Transverse colon (tissue), 4 donors: ENCODE measurements at regions not wholly inside any gene's neighbourhood (a gene's known extent, or its start where the extent isn't known, plus 50 kb on each side); places are given as distances from the start of the nearest gene placed in this dataset.

Experiments
- DNase-seq: peaks from one replicate; pipeline ENCODE4 v3.0.0-alpha.2; 2019
- H3K27ac ChIP-seq, 4 donors: fragments of 200-600 bp; sonication (generic); 2 replicates each; pipeline ENCODE4 v1.5.1; 2016 to 2018; ENCODE audit warnings: inconsistent platforms in 4 of 4
- H3K27me3 ChIP-seq: fragments of 200-600 bp; sonication (generic); 2 replicates; pipeline ENCODE4 v1.5.1; 2017; ENCODE audit warnings: inconsistent platforms
- H3K36me3 ChIP-seq, 4 donors: fragments of 200-600 bp; sonication (generic); 2 replicates each; pipeline ENCODE4 v1.5.1; 2017 to 2019; ENCODE audit warnings: inconsistent platforms in 4 of 4
- H3K4me1 ChIP-seq, 4 donors: fragments of 200-600 bp; sonication (generic); 2 replicates each; pipeline ENCODE4 v1.5.1; 2017 to 2020; ENCODE audit warnings: inconsistent platforms in 4 of 4
- H3K4me3 ChIP-seq, 4 donors: fragments of 200-600 bp; sonication (generic); 1 replicate in 1 of 4; 2 replicates in 3 of 4; pipeline versions ENCODE4 v1.5.1 to v1.6.1; 2017 to 2019; ENCODE audit warnings: inconsistent platforms in 4 of 4
- H3K9me3 ChIP-seq, 2 donors: fragments of 200-600 bp; sonication (generic); 2 replicates each; pipeline ENCODE4 v1.5.1; 2017 to 2019; ENCODE audit warnings: inconsistent platforms in 2 of 2
- EP300 ChIP-seq: sonication (generic); formaldehyde crosslinking; IDR thresholded peaks from one replicate; pipeline ENCODE4 v1.6.1; 2017; ENCODE audit warnings: antibody characterized with exemption, low read depth
- POLR2A ChIP-seq: fragments of 450-650 bp; IDR thresholded peaks from one replicate; pipeline ENCODE4 v1.6.1; 2016; ENCODE audit warnings: antibody characterized with exemption, mild to moderate bottlenecking, moderate library complexity
- POLR2AphosphoS5 ChIP-seq, 3 donors: sonication (generic); formaldehyde crosslinking; IDR thresholded peaks; one replicate each; pipeline ENCODE4 v1.6.1; 2016; ENCODE audit warnings: antibody characterized with exemption in 3 of 3
- WGBS, 2 donors: methylation state at CpG; one replicate each; pipeline ENCODE4 v1.1.5; 2018; ENCODE audit warnings: low coverage in 1 of 2; 5-methylcytosine and 5-hydroxymethylcytosine counted together
- in situ Hi-C, 4 donors: fragments of 200-750 bp; cut with MboI; loops; one replicate each; pipeline versions ENCODE4 v1.15.0 to v1.15.1; 2017; ENCODE audit warnings: low sequenced_read_pairs in 3 of 4, low pct_ligation_motif_present in 1 of 4, low pct_unique_long_range_greater_than_20kb in 1 of 4
- intact Hi-C: fragments of 100-400 bp; cut with DNase I; formaldehyde crosslinking; loops from one replicate; pipeline ENCODE4 v1.15.1; 2023; ENCODE audit warnings: low total_unique reads
- TF ChIP-seq, protein P1 (sequence below), 5 experiments: fragments of 200-600 bp in 3 of 5; fragments of 450-650 bp in 2 of 5; sonication (generic) in 3 of 5; IDR thresholded peaks; 1 replicate in 2 of 5; 2 replicates in 3 of 5; pipeline ENCODE4 v1.5.1; 2016 to 2017; ENCODE audit warnings: antibody characterized with exemption in 5 of 5, inconsistent platforms in 3 of 5, mild to moderate bottlenecking in 2 of 5, moderate library complexity in 1 of 5

- Histone ChIP-seq H3K9me3 (no peaks in the 10 kb centered on the region), H3K27ac (no peak overlapping the region), H3K4me3 (no peak overlapping the region), H3K36me3 (no peaks in the 10 kb centered on the region), H3K4me1 (no peaks in the 10 kb centered on the region), H3K27me3 (no peaks in the 10 kb centered on the region)
- WGBS, 2 donors, result 66% methylated on average over 7 of the region's 7 CpGs; no CpG with 5 or more reads in 1 of the 2 donors
- TF ChIP-seq, protein P1, sequence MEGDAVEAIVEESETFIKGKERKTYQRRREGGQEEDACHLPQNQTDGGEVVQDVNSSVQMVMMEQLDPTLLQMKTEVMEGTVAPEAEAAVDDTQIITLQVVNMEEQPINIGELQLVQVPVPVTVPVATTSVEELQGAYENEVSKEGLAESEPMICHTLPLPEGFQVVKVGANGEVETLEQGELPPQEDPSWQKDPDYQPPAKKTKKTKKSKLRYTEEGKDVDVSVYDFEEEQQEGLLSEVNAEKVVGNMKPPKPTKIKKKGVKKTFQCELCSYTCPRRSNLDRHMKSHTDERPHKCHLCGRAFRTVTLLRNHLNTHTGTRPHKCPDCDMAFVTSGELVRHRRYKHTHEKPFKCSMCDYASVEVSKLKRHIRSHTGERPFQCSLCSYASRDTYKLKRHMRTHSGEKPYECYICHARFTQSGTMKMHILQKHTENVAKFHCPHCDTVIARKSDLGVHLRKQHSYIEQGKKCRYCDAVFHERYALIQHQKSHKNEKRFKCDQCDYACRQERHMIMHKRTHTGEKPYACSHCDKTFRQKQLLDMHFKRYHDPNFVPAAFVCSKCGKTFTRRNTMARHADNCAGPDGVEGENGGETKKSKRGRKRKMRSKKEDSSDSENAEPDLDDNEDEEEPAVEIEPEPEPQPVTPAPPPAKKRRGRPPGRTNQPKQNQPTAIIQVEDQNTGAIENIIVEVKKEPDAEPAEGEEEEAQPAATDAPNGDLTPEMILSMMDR (IDR thresholded peaks at IDR 0.05), result no peak
- TF ChIP-seq POLR2A, result no peak
- no peak for TF ChIP-seq EP300
- no peak for TF ChIP-seq POLR2AphosphoS5 (IDR thresholded peaks at IDR 0.05)
- intact Hi-C loops, result no loop called here
- in situ Hi-C loops, result no loop called here
- no peak for DNase-seq
Measured at GRCh38 chr2:122236152-122236874, 480.9 kb downstream of the TSN start.

DNA sequence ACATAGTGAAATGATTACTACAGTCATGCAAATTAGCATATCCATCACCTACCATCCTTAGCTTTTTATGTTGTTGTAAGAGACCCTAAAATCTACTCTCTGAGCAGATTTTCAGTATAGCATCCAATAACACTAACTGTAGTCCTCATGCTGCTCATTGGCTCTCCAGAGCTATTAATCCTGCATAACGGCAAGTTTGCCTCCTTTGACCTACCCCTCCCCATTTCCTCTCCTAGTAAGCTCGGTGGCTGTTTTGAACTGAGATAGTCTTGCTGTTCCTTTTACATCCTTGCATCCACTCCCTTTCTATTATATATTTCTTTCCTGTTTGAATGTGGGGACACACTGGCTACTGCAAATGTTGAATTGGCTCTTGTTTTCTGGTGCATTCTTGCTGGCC, 481.5 kb downstream of the TSN start:
- DNase-seq, result no peak
- H3K27ac ChIP-seq, result no peak overlapping the region
- WGBS, 2 donors, result 20 to 31% methylated on average over 2 of the region's 2 CpGs
- no peaks in the 10 kb centered on the region for H3K27me3 ChIP-seq
- TF ChIP-seq, protein P1 (IDR thresholded peaks at IDR 0.05), result no peak
- TF ChIP-seq EP300, result no peak
- no peak for TF ChIP-seq POLR2A
- TF ChIP-seq POLR2AphosphoS5 (IDR thresholded peaks at IDR 0.05), result no peak
- H3K36me3 ChIP-seq, result no peaks in the 10 kb centered on the region
- no peaks in the 10 kb centered on the region for H3K4me1 ChIP-seq
- in situ Hi-C loops (no loop called here), intact Hi-C loops (no loop called here)
- no peaks in the 10 kb centered on the region for H3K9me3 ChIP-seq
- H3K4me3 ChIP-seq, result no peak overlapping the region

GRCh38 chr2:122237450-122237849, 482.0 kb downstream of the TSN start:
- Histone ChIP-seq H3K27me3 (no peaks in the 10 kb centered on the region), H3K9me3 (no peaks in the 10 kb centered on the region), H3K27ac (no peak overlapping the region), H3K36me3 (no peaks in the 10 kb centered on the region), H3K4me3 (no peak overlapping the region), H3K4me1 (no peaks in the 10 kb centered on the region)
- DNase-seq, result no peak
- intact Hi-C loops, result no loop called here
- WGBS, 2 donors, result 60 to 87% methylated on average over 3 of the region's 3 CpGs
- in situ Hi-C loops, result no loop called here
- TF ChIP-seq POLR2AphosphoS5 (IDR thresholded peaks at IDR 0.05) (no peak), POLR2A (no peak), EP300 (no peak)
- TF ChIP-seq, protein P1 (IDR thresholded peaks at IDR 0.05), result no peak

- Histone ChIP-seq H3K36me3 (no peaks in the 10 kb centered on the region), H3K4me3 (no peak overlapping the region), H3K27me3 (no peaks in the 10 kb centered on the region), H3K4me1 (no peaks in the 10 kb centered on the region), H3K27ac (no peak overlapping the region), H3K9me3 (no peaks in the 10 kb centered on the region)
- DNase-seq, result no peak
- 40 to 77% methylated on average over 2 to 10 of the region's 10 CpGs for WGBS, 2 donors
- in situ Hi-C loops (no loop called here), intact Hi-C loops (no loop called here)
- TF ChIP-seq POLR2A, result no peak
- no peak for TF ChIP-seq POLR2AphosphoS5 (IDR thresholded peaks at IDR 0.05)
- no peak for TF ChIP-seq EP300
- TF ChIP-seq, protein P1 (IDR thresholded peaks at IDR 0.05), result no peak
Measured at GRCh38 chr2:122238006-122238559, 482.6 kb downstream of the TSN start.
